Smooth muscle cell of the brain vasculature (primary cell): ENCODE measurements at regions not wholly inside any gene's neighbourhood (a gene's known extent, or its start where the extent isn't known, plus 50 kb on each side); places are given as distances from the start of the nearest gene placed in this dataset.

Source experiments
- DNase-seq: peaks from one replicate; pipeline ENCODE4 v3.0.0-alpha.2; 2012; ENCODE audit warnings: low read depth, low spot score

DNA sequence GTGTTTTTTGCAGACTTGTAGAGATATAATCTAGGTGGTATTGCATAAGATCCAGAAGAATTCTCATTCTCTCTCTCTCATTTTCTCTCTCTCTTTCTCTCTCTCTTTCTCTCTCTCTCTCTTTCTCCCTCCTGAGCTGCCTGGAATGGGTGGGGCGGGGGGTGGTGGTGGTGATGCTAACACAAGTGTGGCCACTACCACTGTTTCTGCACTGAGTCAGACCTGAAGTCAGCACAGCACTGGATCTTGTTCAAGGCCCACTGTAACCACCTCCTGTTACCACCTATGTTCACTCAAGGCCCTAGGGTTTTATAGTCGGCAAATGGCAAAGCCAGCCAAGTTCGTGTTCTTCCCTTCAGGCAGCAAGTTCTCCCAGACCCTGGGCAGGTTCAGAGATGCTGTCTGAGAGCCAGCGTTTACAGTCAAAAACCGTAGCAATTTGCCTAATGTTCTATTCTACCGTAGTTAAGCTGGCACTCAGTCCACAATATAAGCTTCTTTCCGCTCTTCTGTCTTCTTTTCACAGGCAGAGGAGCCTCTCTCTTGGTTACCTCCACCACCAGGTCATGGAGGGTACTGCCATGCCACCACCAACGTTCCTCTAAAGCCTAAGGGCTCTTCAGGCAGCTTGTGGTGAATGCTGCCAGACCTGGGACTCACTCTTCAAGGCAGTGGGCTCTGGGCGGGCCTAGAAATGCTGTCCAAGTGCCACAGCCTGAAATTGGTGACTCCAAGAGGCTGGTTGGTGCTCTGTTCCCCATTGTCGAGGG is 235.7 kb upstream of the PRR16 start:
- no peak for DNase-seq

DNA sequence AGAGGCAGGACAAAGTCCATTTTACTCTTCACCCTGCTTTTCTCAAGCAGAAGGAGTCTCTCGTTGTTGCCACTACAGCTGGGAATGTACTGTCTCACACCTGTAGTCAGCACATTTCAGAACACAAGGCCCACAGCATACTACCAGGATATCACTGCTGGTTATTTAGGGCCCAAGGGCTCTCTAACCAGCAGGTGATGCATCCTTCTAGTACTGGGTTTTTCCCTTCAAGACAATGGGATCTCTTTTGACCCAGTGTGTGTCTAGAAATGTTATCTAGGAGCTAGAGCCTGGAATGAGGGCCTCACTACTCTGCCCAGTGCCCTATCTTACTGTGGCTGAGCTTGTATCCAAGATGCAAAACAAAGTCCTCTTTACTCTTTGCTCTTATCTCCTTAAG is 235.1 kb upstream of the PRR16 start:
- no peak for DNase-seq

DNA sequence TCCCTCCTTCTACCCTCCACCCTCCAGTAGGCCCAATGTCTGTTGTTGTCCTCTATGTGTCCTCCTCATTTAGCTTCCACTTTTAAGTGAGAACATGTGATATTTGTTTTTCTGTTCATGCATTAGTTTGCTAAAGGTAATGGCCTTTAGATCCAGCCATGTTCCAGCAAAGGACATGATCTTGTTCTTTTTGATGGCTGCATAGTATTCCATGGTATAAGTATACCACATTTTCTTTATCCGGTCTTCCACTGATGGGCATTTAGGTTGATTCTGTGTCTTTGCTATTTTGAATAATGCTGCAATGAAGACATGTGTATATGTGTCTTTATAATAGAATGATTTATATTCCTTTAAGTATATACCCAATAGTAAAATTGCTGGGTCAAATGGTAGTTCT is 232.5 kb upstream of the PRR16 start:
- DNase-seq: no peak

DNA sequence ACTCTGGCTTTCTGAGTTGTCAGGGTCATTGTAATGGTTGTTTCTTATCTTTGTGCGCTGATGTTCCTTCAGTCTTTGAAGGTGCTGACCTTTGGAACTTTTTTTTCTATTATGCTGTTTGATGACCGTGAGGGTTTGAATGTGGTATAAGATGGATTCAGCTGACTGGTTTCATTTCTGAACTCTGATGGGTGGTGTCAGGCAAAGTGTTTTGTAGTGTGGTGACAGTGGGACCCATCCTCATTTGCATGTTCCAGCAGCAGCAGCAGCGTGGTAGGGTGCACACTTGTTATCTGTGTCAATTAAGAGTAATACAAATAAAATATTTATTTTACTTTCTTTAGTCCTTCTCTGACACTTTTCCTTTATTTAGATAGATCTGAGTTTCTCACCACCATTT is 227.7 kb upstream of the PRR16 start:
- no peak for DNase-seq

DNA sequence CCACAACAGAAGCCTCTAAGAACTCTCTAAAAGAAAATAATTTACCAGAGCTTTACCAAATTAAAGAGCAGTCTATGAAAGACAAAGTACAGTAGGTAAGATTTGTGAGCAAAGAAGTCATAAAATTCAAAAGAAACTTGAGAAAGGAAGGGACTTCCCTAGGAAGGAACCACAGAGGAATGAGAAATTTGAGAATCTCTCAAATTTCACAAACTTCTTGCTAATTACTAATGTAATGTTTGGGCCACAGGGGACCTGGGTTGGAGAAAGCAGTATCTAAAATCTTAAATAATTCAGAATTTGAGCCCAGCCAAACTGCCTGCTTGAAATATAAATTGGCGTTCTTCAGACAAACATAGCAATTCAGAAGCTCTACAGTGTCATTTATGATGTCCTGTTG is 225.0 kb upstream of the PRR16 start:
- DNase-seq: no peak

DNA sequence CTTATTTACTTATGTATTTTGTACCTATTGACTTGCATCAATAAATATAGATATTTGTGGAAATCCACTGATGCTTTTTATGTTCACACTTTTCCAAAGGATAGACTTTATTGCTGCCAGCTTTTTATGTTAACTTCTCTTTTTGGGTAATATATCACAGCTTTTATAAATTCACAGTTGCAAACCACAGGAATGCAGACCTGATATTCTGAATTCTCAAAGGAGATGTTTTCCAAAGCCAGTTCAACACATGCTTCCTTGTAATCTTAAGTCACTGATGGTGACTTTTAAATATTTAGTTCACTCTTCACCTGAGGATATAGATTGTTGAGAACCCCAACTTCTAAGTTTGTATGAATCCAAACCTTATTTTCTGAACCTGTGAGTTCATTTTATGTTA is 223.4 kb upstream of the PRR16 start:
- DNase-seq: no peak

DNA sequence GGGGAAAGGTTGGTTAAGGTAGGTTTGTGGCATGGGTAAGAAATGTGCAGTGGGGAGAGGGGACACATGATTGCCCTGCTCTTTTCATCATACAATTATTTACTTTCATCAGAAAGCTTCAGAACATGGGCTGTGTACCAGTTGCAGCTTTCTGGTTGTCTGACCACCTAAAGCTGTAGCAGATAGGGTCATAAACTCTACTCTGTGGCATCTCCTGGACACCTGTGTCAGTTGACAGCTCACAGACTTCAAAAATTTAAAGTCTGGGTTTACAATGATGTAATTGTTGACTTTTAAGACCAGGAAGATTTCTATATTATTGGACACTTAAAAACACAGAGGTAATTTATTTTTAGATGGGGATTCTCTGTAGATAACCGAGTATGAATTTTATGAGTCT is 222.7 kb upstream of the PRR16 start:
- no peak for DNase-seq

DNA sequence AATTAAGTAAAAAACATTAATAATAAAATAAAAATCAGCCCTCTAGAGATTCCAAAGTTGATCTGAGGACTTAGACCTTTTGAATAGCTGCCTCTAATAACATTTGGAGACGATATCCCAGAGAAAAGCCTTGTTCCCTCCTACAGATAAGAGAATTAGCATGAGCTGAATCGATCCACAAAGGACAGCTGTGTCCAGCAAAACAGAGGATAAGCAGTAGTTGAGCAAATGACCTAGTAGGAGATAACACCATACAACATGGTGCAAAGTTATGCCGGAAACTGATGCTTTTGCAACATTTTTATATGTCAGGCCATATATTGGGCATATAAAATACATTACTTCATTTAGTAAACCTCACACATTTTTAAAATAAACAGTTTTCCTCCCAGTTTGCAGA is 212.2 kb upstream of the PRR16 start:
- no peak for DNase-seq

DNA sequence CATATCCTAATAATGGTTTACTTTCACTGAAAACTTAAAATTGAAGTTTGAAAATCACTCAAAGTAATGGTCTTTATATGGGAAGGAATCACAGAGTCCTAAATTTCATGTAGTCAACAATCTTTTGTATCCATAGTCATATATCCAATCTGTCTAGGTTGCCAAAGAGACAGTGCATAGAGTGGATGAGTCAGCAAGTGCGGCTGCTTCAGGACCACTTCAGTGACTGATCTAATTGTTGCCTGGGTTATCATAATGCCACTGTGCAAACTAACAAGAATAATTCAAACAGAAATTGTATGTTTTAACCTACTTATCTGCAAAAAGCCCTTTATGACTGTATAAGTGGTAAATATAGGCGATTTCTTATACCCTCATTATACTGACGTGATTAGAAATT is 211.3 kb upstream of the PRR16 start:
- DNase-seq: no peak

DNA sequence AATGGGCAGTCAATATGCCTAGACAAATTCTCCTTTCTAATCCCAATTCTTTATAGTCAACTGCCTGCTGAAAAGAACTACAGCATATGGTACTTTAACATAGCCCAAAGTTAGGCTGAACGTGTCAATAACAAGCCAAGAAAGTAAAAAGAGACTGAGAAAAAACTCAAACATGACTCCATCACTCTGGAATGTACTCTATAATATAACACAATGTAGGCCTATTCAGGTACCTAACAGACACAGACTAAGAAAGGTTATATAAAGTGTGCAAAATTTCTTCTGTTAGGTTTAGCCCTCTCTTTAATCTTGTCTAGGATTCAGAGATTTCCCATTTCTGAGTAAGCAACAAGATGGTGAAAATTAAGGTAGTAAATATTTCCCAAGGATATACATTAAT is 209.7 kb upstream of the PRR16 start:
- DNase-seq: no peak

DNA sequence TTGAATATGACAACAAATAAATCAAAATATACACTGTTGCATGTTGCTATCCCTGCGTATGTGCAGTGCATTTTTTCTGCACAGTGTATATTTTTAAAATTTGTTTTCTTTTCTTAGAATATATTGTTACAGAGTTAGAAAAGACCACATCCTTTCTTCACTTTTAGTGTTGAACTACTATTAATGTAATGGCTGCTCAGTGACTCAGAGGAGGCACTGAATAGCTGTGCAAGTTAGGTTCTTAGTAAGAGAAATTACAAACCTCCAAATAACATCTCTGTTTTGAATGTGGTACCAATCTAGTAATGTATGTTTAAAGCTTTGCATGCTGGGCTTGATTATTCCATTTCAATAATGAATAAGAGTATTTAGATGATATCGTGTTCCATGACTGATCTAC is 208.9 kb upstream of the PRR16 start:
- DNase-seq: no peak

DNA sequence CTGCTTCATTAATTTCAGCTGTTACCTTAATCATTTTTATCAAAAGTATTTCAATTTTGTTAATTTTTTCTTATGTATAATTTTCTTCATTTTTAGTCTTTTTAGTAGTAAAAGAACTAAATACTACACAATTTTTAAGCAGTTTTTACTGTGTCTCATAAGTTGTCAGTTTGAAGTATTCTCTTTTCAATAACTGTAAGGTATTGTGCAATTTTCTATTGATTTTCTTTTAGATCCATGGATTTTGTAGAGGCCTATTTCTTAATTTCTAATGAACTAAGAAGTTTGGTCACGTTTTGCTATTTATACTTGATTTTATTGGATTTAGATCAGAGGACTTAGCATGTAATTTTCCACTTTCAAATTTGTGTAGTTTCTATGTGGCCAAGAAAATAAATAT is 207.7 kb upstream of the PRR16 start:
- DNase-seq: no peak

DNA sequence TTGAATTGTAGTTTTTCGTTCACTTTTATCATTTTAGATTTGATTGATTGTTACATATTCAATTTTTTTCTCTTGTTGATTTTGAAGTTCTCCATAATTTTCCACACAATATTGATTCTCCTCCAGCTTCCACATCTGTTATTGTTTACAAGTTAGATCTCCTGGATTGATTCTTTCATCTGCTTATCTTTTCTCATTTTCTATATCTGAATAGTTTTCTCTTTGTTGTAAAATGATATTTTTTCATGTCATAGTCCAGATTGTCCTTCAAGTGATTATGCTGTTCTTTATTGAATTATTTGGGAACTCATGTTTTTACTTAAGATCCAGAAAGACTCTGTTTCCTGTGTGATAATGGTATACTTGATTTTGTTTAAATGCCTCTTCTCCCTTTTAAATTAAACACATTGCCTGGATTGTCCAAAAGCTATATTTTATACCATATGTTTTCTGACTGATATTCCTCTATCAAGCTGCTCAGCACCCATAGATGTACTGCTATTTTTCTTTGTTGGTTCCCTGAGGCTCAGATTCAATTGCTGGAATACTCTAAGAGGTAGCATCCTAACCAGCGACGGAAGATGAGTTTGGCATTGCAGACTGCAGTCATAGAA is 206.6 kb upstream of the PRR16 start:
- DNase-seq: no peak

DNA sequence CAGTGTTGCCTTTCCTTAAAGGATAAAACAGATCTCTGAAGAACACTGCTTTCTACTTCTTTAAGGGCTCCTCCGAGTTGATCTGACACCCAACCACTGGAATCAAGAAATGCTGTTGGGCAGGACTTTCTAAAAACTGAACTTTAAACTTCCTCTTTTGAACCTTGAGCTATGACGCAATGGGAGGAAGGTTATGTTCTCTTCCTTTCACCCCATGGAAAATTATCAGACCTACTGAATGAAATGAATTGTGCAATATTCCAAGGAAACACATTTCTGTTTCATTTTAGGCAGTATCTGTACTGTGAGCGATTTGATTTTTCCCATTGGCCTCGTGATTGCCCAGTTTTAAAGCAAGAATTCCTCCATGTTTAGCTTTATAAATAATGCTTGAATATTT is 206.0 kb upstream of the PRR16 start:
- no peak for DNase-seq

DNA sequence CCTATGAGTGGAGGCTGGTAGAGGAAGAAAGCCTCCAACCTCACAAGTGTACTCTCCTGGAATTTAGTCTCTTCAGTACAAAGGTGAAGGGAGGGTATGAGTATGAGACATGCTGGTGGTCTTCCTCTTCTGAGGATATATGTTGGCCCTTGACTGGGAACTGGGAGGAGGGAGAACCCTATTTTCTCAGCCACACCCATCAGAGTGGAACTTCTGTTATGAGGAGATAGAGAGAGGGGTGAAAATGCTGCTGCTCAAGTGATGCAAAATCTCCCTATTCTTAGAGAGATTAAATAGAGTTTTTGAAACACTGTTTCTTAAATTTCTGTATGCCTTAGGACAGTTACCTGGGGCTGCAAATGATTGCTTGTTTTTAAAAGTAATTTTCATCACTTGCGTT is 203.4 kb upstream of the PRR16 start:
- DNase-seq: no peak

DNA sequence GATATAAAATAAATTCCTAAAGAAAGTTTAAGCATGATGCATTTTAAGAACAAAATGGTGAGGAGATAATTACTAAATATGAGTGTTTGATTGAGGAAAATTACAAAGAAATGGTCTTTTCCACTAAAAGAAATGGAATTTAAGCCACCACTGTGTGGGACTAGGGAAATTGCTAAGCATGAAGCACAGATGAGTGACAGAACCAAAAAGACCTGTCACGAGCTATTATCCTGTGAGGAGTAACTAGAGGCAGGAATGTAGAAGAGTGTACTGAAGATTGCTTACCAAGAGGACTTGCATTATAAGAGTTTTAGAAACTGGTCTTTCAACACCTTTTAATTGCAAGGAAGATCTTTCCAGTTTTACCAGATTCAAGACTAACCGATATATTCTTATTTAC is 193.6 kb upstream of the PRR16 start:
- DNase-seq: no peak

DNA sequence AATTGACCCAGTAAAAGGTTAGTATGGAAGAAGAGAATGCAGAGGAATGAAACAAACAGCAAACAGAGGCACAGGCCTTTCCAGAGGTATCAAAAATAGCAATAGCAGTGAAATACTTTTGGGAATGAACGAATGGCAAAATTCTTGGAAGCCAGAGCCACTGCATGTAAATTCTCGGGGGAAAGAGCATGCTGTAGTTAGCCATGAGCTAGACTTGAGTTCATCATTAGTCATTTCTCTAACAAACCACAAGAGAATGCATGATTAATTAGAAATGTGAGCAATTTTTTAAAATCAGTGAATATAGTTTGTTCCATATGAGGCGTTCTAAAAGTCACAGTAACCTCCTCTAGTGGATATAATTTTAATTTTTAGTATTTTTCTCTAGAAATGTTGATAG is 170.3 kb upstream of the PRR16 start:
- DNase-seq: no peak

DNA sequence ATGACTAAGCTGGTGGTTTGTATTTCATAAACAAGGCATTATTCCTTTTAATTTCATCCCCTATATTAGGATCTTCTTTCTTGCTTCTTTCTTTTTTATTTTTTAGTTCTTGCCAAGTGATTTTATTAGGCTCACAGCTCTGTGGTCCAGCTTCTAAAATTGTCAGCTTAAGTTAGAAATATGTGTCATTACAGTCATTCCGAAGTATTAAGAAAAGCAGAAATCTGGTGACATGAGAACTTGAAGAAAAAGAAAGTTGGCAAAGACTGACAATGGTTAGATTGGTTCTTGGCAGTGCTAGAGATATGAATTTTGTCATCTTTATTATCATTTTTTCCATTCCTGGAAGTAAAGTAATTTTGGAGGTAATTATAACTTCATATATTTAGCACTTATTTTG is 166.5 kb upstream of the PRR16 start:
- no peak for DNase-seq

DNA sequence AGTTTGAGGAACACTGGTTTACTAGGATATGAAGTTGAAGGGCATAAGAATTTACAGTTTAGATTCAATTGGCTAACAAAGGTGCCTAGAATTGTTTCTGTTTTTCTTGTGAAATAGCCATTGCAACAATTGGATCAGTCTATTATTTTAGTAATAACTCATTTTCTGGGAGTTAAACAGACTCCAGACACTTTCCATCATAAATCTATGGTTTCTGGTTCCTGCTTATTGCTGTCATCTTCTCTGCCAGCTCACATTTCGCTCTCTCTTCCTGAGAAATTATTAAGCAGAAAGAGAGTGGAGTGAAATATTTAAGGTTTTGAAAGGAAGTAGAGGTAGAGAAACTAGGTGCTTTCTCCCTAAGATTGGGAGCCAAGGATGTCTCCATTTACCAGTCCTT is 165.1 kb upstream of the PRR16 start:
- DNase-seq: no peak

DNA sequence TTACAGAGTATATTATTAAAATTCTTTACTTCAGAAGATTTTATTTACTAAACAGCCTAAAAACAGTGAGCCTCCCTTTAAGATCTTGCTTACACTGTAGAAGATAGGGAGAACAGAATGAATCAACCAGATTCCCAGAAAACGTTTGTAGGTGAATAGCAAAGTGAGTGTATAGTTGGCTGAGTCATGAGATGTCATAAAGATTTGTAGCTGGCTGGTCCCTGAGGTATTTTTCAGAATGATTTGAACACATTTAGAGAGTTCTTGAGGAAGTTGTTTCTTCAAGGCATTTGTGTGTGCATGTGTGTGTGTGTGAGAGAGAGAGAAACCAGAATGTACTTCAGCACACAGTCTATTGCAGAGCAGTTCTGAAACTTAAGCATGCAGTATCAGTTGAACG is 159.4 kb upstream of the PRR16 start:
- DNase-seq: no peak

DNA sequence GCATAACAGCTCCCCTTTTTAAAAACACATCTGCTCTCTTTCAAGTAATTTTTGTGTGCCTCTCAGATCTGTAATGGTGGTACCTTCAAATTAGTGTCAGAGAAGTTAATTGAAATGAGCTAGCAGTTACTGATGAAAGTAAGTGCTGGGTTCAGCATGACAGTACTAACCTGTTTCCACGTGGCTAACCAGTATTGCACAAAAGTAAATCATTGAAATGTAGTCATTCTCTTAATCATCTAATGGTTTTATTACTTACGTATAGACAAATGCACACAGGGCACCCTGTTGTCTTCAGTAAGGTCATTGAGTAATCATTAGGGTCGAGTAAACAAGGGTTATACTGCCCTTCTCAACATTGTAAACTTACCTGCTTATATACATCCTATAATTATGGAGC is 157.8 kb upstream of the PRR16 start:
- DNase-seq: no peak

DNA sequence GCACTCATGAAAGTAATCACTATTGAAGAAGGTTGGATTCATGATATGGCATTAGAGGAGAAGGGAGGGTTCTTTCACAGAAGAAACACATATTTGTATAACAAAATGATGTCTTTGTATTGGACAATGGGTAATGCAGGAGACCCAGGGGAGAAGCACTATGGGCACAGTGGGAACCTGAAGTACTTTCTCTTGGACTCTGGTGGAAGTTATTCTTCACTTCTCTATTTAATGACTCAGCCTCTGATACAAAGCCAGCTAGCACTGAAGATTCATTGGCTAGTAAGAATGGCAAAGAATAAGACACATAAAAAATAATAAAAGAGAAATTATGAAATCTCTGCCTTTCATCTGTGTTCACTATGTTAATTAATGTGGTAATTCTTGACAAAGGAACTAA is 149.9 kb upstream of the PRR16 start:
- no peak for DNase-seq

DNA sequence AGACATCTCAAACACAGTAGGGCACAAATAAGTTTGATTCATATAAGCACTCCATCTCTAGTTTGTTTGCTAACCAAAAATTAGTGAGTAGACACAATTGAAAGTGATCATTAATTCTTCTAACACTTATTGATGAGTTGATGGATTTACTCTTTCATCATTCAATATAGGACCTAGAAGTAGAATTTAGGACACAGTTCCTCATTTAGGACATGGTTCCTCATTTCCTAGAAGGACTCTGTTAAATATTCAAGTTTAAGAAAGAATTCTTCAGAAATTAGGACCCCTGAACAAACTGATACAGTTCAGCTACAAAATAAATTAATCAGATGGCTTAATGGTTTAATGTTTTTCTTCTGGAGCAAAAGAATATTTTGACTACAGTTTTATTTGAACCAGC is 143.5 kb upstream of the PRR16 start:
- no peak for DNase-seq

DNA sequence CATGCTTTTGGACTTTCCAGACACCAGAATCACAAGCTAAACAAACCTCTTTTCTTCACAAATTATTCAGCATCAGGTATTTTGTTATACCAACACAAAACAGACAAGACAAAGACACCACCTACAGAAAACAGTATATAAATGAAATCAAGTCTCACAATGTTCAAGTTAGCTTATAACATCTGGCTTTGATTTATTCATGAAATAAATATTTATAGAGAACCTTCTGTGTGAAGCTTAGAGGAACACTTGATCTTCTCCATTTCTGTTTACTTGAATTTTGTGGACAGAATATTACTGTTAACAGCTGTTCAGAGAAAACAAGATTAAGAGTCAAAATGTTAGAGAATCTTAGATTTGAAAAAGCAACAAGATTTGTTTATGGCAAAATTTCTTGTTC is 137.4 kb upstream of the PRR16 start:
- no peak for DNase-seq
